Keratinocyte (primary cell): ENCODE measurements at regions not wholly inside any gene's neighbourhood (a gene's known extent, or its start where the extent isn't known, plus 50 kb on each side); places are given as distances from the start of the nearest gene placed in this dataset.
"Not testable (repeated sequence)": the region's sequence is repeated elsewhere in the genome, so short reads cannot be mapped to it uniquely, and the experiment has no call there.

Experiments used
- DNase-seq: peaks from one replicate; pipeline ENCODE4 v3.0.0-alpha.2; 2011; ENCODE audit warnings: low read depth, missing footprints, low spot score
- FAIRE-seq: peaks from 2 replicates; lab custom pipeline; 2011; peaks lifted over from hg19 to GRCh38; lab: Jason Lieb, UNC
- H2AFZ ChIP-seq: 2 replicates; pipeline ENCODE4 v1.6.0; 2012; ENCODE audit warnings: low read length, control low read depth, inconsistent platforms; ENCODE audit not compliant: control insufficient read depth
- H3K27ac ChIP-seq: 2 replicates; pipeline ENCODE4 v1.5.1; 2011; ENCODE audit warnings: low read length; ENCODE audit not compliant: control insufficient read depth, insufficient read depth
- H3K27me3 ChIP-seq: 3 replicates; pipeline ENCODE4 v1.6.0; 2011; ENCODE audit warnings: low read length; ENCODE audit not compliant: control insufficient read depth, insufficient read depth; ENCODE audit errors: extremely low read depth
- H3K36me3 ChIP-seq, 2 experiments: 2 replicates in 1 of 2; 3 replicates in 1 of 2; pipeline ENCODE4 v1.5.1; 2011; ENCODE audit warnings: low read length in 2 of 2, mild to moderate bottlenecking in 1 of 2; ENCODE audit not compliant: control insufficient read depth in 2 of 2, insufficient read depth in 2 of 2; ENCODE audit errors: extremely low read depth in 1 of 2
- H3K4me1 ChIP-seq: 3 replicates; pipeline ENCODE4 v1.5.1; 2011; ENCODE audit warnings: low read length; ENCODE audit not compliant: control insufficient read depth, insufficient read depth; ENCODE audit errors: extremely low read depth
- H3K4me2 ChIP-seq: 3 replicates; pipeline ENCODE4 v1.6.0; 2011; ENCODE audit warnings: low read depth, low read length; ENCODE audit not compliant: control insufficient read depth, insufficient read depth; ENCODE audit errors: extremely low read depth
- H3K4me3 ChIP-seq, 3 experiments: fragments of 200-600 bp in 1 of 3; sonication (generic) in 1 of 3; 2 replicates in 2 of 3; 3 replicates in 1 of 3; pipeline ENCODE4 v1.5.1; 2011 to 2016; ENCODE audit warnings: low read length in 3 of 3, mild to moderate bottlenecking in 3 of 3, control low read depth in 2 of 3, inconsistent platforms in 1 of 3, low read depth in 1 of 3, mixed read lengths in 1 of 3, mixed run types in 1 of 3, moderate library complexity in 1 of 3; ENCODE audit not compliant: control insufficient read depth in 2 of 3, insufficient read depth in 2 of 3; ENCODE audit errors: extremely low read depth in 1 of 3
- H3K79me2 ChIP-seq: 2 replicates; pipeline ENCODE4 v1.6.0; 2012; ENCODE audit warnings: low read length; ENCODE audit not compliant: control insufficient read depth, insufficient read depth
- H3K9ac ChIP-seq: 3 replicates; pipeline ENCODE4 v1.6.0; 2011; ENCODE audit warnings: low read length; ENCODE audit not compliant: control insufficient read depth, insufficient read depth; ENCODE audit errors: extremely low read depth
- H3K9me1 ChIP-seq: 3 replicates; pipeline ENCODE4 v1.6.0; 2011; ENCODE audit warnings: low read length; ENCODE audit not compliant: control insufficient read depth, insufficient read depth; ENCODE audit errors: extremely low read depth
- H3K9me3 ChIP-seq: 2 replicates; pipeline ENCODE4 v1.5.1; 2012; ENCODE audit warnings: low read depth, low read length; ENCODE audit not compliant: control insufficient read depth
- H4K20me1 ChIP-seq: 3 replicates; pipeline ENCODE4 v1.6.0; 2011; ENCODE audit warnings: low read length; ENCODE audit not compliant: control insufficient read depth, insufficient read depth; ENCODE audit errors: extremely low read depth
- EZH2 ChIP-seq: IDR thresholded peaks from one replicate; pipeline ENCODE4 v1.6.1; 2012; ENCODE audit warnings: inconsistent platforms, mild to moderate bottlenecking, low read length, moderate library complexity
- dilution Hi-C: fragments of 300-500 bp; cut with MboI; formaldehyde crosslinking; loops from one replicate; pipeline ENCODE4 v1.7.0; 2020; ENCODE audit warnings: low sequenced_read_pairs; ENCODE audit not compliant: extremely low pct_ligation_motif_present
- TF ChIP-seq, protein P1 (sequence below), 3 experiments: IDR thresholded peaks in 1 of 3; conservative IDR thresholded peaks in 1 of 3; optimal IDR thresholded peaks in 1 of 3; 2 replicates in 2 of 3; 3 replicates in 1 of 3; pipeline versions ENCODE3 to v1.5.1; 2011; ENCODE audit warnings: low read length in 3 of 3, mild to moderate bottlenecking in 3 of 3, moderate library complexity in 2 of 3, control low read depth in 1 of 3, inconsistent platforms in 1 of 3; ENCODE audit not compliant: insufficient read depth in 2 of 3; ENCODE audit errors: extremely low read depth in 1 of 3

DNA sequence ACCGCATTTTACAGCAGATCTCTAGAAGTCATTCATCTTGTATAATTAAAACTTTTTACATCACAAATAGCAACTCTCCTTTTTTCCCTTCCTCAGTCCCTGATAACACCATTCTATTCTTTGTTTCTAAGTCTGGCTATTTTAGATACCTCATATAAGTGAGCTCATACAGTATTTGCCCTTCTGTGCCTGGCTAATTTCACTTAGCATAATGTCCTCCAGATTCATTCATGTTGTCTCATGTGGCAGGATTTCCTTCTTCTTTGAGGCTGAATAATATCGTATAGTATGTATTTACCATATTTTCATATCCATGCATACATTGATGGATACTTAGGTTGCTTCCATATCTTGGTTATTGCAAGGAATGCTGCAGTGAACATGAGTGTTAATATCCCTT lies 362.0 kb downstream of the RFC3 start:
- no peak for DNase-seq
- H3K4me1 ChIP-seq = peaks cover 16% of the 10 kb centered on the region
- no peaks in the 10 kb centered on the region for H4K20me1 ChIP-seq
- H3K4me3 ChIP-seq = no peak overlapping the region
- no peaks in the 10 kb centered on the region for H3K9me3 ChIP-seq
- no peak overlapping the region for H3K9ac ChIP-seq
- TF ChIP-seq, protein P1, sequence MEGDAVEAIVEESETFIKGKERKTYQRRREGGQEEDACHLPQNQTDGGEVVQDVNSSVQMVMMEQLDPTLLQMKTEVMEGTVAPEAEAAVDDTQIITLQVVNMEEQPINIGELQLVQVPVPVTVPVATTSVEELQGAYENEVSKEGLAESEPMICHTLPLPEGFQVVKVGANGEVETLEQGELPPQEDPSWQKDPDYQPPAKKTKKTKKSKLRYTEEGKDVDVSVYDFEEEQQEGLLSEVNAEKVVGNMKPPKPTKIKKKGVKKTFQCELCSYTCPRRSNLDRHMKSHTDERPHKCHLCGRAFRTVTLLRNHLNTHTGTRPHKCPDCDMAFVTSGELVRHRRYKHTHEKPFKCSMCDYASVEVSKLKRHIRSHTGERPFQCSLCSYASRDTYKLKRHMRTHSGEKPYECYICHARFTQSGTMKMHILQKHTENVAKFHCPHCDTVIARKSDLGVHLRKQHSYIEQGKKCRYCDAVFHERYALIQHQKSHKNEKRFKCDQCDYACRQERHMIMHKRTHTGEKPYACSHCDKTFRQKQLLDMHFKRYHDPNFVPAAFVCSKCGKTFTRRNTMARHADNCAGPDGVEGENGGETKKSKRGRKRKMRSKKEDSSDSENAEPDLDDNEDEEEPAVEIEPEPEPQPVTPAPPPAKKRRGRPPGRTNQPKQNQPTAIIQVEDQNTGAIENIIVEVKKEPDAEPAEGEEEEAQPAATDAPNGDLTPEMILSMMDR (optimal IDR thresholded peaks at IDR 0.05 in 1 of 3, IDR thresholded peaks at IDR 0.05 in 1 of 3, conservative IDR thresholded peaks at IDR 0.05 in 1 of 3; ENCODE audit: extremely low read depth in 1 of 3, insufficient read depth in 2 of 3, low read length in 3 of 3) = no peak
- TF ChIP-seq EZH2 = no peak
- no peaks in the 10 kb centered on the region for H3K27me3 ChIP-seq
- peak; percentile 20 for FAIRE-seq
- no peaks in the 10 kb centered on the region for H3K36me3 ChIP-seq
- H3K27ac ChIP-seq = no peak overlapping the region
- dilution Hi-C loops = no loop called here
- H2AFZ ChIP-seq = no peak overlapping the region
- H3K9me1 ChIP-seq = no peaks in the 10 kb centered on the region
- H3K79me2 ChIP-seq = no peaks in the 10 kb centered on the region
- H3K4me2 ChIP-seq = no peak overlapping the region

DNA sequence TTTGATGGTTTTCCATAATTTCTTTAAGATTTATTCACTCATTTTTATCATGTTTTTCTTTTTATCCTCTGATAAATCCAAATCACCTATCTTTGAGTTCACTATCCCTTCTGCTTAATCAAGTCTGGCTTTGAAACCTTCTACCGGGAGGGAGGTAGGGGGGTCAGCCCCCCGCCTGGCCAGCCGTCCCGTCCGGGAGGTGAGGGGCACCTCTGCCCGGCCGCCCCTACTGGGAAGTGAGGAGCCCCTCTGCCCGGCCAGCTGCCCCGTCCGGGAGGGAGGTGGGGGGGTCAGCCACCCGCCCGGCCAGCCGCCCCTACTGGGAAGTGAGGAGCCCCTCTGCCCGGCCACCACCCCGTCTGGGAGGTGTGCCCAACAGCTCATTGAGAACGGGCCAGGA lies 363.3 kb downstream of the RFC3 start:
- DNase-seq, H3K4me3 ChIP-seq, H3K36me3 ChIP-seq, dilution Hi-C loops, H3K27me3 ChIP-seq, H3K4me2 ChIP-seq, H3K27ac ChIP-seq, H3K9ac ChIP-seq, FAIRE-seq, H4K20me1 ChIP-seq, H2AFZ ChIP-seq, H3K79me2 ChIP-seq, H3K9me1 ChIP-seq, H3K9me3 ChIP-seq: not testable (repeated sequence)
- peaks cover 16% of the 10 kb centered on the region for H3K4me1 ChIP-seq

DNA sequence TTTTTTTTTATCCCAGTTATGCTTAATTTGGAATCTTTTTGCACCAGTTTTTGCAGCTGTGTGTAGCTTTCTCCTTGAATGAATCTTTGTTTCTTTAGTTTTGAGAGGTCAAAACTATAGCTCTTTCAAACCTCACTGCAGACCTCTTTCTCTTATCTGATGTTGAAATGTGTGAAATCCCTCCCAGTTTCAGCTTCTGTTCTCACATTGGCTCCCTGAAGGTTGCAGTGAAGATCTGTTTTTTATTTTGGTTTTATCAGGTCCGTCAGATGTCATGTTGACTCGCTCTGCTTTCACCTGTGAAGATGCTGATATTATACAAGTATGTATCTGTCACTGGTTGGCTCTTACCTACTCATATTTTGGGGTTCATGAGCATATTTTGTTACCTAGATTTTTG lies 372.0 kb downstream of the RFC3 start:
- Histone ChIP-seq H3K9me3 (no peaks in the 10 kb centered on the region), H3K4me2 (no peak overlapping the region), H4K20me1 (no peaks in the 10 kb centered on the region), H3K79me2 (no peaks in the 10 kb centered on the region), H3K9ac (no peak overlapping the region), H3K27ac (no peak overlapping the region), H3K4me1 (peaks cover 4% of the 10 kb centered on the region), H3K4me3 (no peak overlapping the region), H2AFZ (no peak overlapping the region), H3K9me1 (no peaks in the 10 kb centered on the region), H3K27me3 (no peaks in the 10 kb centered on the region), H3K36me3 (no peaks in the 10 kb centered on the region)
- TF ChIP-seq EZH2 = no peak
- TF ChIP-seq, protein P1 (optimal IDR thresholded peaks at IDR 0.05 in 1 of 3, IDR thresholded peaks at IDR 0.05 in 1 of 3, conservative IDR thresholded peaks at IDR 0.05 in 1 of 3; ENCODE audit: extremely low read depth in 1 of 3, insufficient read depth in 2 of 3, low read length in 3 of 3) = no peak
- no peak for FAIRE-seq
- no peak for DNase-seq
- dilution Hi-C loops = no loop called here
